ENCODE measurements at regions not wholly inside any gene's neighbourhood (a gene's known extent, or its start where the extent isn't known, plus 50 kb on each side); places are given as distances from the start of the nearest gene placed in this dataset.
A peak's percentile ranks its signal among the peaks of the same experiment; 100 is the strongest.

DNA sequence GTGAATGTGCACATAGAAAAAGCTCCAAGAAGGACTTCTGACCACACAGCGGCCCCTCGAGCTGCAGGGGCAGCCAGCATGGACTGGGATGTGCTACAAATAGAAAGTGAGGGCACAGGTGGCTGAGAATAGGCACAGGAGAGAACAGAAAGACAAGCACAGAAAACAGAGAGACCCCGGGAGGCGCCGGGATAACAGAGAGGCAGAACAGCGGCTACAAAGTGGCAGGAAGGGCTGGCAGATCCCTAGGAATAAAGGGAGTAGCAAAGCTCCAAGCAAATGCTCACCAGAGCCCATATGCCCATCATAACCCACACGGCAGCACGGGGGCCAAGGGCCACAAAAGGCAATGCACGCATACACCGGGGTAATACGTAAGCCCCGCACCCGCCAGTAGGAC is 201.7 kb upstream of the NSMCE3 start:
- peak; percentile 10 for ATAC-seq
- DNase-seq, result no peak
- intact Hi-C loops (cut with DNase I, micrococcal nuclease), result no loop called here

DNA sequence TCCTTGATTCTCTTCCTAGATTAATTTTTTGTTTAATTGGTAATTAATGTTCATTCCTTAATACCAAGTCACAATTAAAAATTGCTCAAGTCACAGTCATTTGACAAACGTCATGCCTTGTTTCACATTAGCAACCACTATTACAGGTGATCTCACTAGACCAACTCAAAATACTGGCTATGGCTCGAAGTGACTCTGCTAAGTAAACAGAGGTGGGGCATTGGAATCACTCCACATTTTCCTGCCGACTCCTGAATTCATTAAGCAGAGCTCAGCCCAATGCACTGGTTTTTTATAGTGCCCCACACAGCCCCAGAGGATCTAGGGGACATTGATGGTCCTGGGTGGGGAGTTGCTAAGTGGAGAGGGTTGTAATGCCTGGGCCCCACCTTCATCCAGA is 201.2 kb upstream of the NSMCE3 start:
- DNase-seq (peak; percentile 29 to 38), ATAC-seq (peak; percentile 93)
- intact Hi-C loops (cut with DNase I, micrococcal nuclease), result no loop called here

- DNase-seq (peak in 1 of 2 donors; percentile 18), ATAC-seq (peak; percentile 26)
- intact Hi-C loops (cut with DNase I, micrococcal nuclease), result no loop called here
These were observed 200.7 kb upstream of the NSMCE3 start for GRCh38 chr15:29470311-29470710.

- ATAC-seq, result no peak
These were observed 199.3 kb upstream of the NSMCE3 start for GRCh38 chr15:29468899-29469298.

DNA sequence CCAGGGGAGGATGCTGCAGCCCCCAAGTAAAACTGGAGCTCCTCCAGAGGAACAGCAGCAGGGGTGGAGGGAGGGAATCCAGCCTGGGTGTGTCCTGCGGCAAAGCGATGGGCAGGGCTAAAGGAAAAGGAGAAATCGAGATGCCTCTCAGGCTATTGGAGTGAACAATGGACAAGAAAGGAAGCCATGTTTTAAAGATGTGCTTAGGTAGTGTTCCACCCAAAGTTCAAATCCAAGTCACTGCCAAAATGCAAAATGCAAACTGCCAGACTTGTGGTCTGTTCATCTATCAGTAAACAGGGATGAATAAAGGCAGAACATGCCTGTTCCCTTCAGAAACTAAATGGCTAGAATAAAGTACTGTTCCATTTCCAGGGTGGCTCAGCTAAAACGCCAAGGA is 197.5 kb upstream of the NSMCE3 start:
- no peak for DNase-seq
- no peak for ATAC-seq
- intact Hi-C loops (cut with DNase I, micrococcal nuclease), result no loop called here

More at GRCh38 chr15:29468899-29469298, 199.3 kb upstream of the NSMCE3 start:
- no peak for DNase-seq
- intact Hi-C loops (cut with DNase I, micrococcal nuclease), result no loop called here

- intact Hi-C loops (cut with DNase I, micrococcal nuclease), result no loop called here
- no peak for DNase-seq
- ATAC-seq, result no peak
These were observed 196.7 kb upstream of the NSMCE3 start for GRCh38 chr15:29466292-29466691.

DNA sequence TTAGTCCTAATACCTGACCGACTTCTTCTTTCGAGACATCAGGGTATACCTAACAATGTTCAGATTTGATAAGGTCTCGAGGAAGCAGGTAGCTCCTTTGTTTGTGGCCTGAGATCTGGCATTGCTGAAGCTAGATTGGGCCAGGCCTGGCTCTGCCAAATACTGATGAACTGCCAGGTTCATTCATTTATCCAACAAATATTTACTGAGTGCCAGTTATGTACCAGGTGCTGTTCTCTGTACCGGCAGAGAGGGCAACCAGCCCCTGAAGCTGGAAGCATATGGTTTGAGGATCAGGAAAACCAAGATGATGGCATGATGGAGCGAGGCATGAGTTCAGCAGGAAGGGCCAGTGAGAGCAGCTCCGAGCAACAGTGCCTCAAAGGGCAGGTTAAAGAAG is 196.2 kb upstream of the NSMCE3 start:
- intact Hi-C loops (cut with DNase I, micrococcal nuclease), result no loop called here
- ATAC-seq, result no peak
- no peak for DNase-seq

DNA sequence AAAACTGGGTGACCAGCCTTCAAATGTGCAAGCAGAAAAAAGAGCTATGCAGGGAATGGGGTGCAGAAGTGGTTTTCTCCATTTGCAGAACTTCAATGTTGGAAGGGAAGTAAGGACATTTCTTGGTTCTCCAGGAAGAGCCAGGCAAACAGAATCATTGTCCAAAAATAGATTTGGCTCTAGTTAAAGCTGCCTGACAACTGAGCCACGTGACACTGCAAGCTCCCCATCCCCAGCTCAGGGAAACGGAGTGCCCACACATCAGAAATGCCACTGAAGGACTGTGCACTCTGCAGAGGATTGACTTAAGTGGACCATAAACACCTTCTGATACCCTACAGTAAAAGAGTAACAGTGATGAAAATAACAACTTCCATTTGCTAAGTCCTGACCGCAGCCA is 195.6 kb upstream of the NSMCE3 start:
- ATAC-seq, result no peak
- DNase-seq, result no peak
- intact Hi-C loops (cut with DNase I, micrococcal nuclease), result no loop called here

DNA sequence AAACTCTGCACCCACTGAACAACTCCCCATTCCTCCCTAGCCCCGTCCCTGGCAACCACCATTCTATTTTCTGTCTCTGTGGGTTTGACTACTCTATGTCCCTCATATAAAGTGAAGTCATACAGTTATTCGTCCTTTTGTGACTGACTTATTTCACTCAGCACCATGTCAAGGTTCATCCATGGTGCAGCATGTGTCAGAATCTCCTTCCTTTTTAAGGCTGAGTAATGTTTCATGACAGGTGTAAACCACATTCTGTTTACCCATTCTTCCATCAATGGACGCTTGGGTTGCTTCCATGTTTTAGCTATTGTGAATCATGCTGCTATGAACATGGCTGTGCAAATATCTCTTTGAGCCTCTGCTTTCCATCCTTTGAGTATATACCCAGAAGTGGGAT is 192.3 kb upstream of the NSMCE3 start:
- ATAC-seq, result no peak
- intact Hi-C loops (cut with DNase I, micrococcal nuclease), result no loop called here
- no peak for DNase-seq

- ATAC-seq, result no peak
- intact Hi-C loops (cut with DNase I, micrococcal nuclease), result no loop called here
- DNase-seq, result no peak
These were observed 188.7 kb upstream of the NSMCE3 start for GRCh38 chr15:29458361-29458760.

DNA sequence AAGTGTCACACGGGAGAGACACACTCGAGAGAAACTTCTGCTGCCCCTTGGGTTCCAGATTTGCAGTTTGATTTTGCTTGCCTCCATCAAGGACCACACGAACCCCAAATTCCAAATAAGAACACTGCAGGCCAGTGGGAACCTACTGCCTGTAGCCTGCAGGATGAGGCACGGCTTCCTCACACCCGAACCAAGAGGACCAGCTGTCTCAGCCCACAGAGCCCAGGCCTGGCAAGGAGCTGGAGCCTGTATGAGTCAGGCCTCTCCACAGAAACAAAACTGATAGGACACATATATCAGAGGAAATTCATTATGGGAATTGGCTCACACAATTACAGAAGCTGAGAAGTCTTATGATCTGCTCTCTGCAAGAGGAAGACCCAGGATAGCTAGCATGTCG is 188.1 kb upstream of the NSMCE3 start:
- DNase-seq (no peak), ATAC-seq (no peak)
- intact Hi-C loops (cut with DNase I, micrococcal nuclease), result no loop called here

- ATAC-seq (no peak), DNase-seq (no peak)
- intact Hi-C loops (cut with DNase I, micrococcal nuclease), result no loop called here
These were observed 187.3 kb upstream of the NSMCE3 start for GRCh38 chr15:29456964-29457363.

- intact Hi-C loops (cut with DNase I, micrococcal nuclease), result no loop called here
- DNase-seq, result no peak
- ATAC-seq, result no peak
These were observed 186.6 kb upstream of the NSMCE3 start for GRCh38 chr15:29456255-29456654.

- intact Hi-C loops (cut with DNase I, micrococcal nuclease), result no loop called here
- DNase-seq (no peak), ATAC-seq (no peak)
These were observed 185.9 kb upstream of the NSMCE3 start for GRCh38 chr15:29455530-29455929.

- ATAC-seq (no peak), DNase-seq (no peak)
- intact Hi-C loops (cut with DNase I, micrococcal nuclease), result no loop called here
These were observed 185.4 kb upstream of the NSMCE3 start for GRCh38 chr15:29455055-29455454.

DNA sequence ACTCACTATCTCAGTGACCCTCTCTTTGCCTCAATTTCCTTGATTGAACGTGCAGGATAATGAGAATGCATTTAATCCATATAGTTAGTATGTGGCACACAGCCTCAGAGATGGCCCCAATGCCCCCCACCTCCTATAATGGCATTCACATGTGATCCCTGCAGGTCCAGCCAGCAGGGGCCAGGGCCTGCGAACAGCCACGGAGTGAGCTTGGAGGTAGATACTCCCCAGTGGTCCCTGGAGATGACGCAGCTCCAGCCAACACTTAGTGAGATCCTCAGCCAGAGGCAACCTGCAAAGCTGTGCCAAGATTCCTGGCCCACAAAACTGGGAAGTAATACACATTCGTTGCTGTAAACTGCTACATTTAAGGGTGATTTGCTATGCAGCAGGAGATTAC is 184.9 kb upstream of the NSMCE3 start:
- no peak for DNase-seq
- intact Hi-C loops (cut with DNase I, micrococcal nuclease), result no loop called here
- ATAC-seq, result no peak

DNA sequence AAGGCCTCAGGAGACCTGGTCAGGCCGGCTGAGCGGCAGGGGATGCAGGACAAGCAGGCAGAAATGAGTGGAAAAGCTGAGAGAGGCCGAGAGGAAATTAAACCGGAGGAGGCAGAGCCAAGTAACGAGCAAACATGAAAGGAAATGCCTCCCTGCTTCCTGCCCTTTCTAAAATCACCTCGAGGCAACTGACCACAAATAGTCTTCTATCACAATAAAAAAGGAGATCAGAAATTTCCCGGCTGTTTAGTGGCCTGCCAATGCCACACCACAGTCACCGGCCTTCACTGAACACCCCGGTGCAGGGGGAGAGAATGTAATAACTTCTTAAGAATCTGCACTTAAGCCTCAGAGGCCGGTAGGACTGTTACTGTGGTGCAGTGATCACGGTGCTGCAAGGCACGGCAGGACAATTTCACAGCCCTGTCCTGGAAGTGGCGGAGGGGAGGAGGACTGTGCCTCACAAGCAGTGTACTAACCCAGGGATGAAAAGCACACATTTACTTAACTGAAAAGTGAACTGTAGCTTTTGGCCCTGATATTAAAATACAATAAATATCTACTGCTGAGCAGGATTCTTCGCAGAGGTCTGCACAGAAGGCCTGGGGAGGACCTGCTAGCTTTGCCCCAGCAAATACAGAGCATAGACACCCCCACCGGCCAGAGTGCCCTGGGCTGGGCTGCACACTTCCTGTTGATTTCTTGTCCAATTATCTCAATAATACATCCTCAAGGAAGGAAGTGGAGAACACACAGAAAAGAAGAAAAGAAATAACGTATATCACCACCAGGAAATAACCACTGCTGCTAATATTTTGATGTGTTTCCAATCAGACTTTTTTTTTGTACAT is 183.5 kb upstream of the NSMCE3 start:
- no peak for DNase-seq
- ATAC-seq, result no peak
- intact Hi-C loops (cut with DNase I, micrococcal nuclease), result no loop called here

DNA sequence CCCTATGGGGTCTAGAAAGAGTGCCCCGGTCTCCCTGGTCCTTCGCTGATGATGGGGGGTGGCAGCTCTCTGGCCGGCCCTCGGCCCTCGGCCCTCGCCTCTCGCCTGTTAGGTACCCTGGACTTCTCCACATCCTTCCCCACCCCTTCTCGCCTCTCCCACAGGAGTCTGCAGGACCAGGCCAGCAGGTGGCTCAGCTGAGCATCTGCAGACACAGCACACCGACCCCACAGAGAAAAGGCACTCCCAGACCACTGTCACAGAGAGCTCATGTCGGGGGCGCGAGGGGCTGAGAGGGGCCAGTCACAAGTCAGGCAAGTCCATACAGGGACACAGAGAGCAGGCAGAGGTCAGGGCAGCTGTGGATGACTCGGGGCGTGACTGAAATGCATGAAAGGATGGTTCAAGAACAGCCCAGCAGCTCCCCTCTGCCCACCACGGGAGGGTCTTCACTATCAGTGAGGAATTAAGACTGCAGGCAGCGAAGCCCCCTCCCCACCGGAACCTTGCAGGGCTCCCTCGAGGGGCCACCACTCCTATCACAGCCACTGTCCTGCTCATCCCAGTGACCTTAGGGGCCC is 181.7 kb upstream of the NSMCE3 start:
- DNase-seq (no peak), ATAC-seq (no peak)
- intact Hi-C loops (cut with DNase I, micrococcal nuclease), result no loop called here

GRCh38 chr15:29449136-29449535 is 179.5 kb upstream of the NSMCE3 start:
- no peak for ATAC-seq
- DNase-seq, result no peak
- intact Hi-C loops (cut with DNase I, micrococcal nuclease), result no loop called here

GRCh38 chr15:29448320-29448719 is 178.7 kb upstream of the NSMCE3 start:
- intact Hi-C loops (cut with DNase I, micrococcal nuclease), result no loop called here
- ATAC-seq (no peak), DNase-seq (no peak)

DNA sequence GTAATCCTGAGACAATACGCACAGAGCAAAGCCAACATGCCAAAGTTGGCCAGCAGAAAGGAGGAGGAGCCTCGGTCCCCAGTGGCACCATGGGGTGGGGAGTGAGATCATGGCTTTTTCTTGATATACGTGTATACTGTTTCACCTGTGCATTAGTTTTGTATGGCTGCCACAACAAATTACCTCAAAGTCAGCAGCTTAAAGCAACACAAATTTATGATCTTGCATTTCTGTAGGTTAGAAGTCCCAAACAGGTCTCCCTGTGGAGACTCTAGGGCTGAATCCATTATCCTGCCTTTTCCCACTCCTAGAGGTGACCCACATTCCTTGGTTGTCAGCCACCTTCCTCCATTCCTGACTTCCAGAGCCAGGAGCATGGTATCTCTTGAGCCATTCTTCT is 176.9 kb upstream of the NSMCE3 start:
- intact Hi-C loops (cut with DNase I, micrococcal nuclease), result no loop called here
- ATAC-seq (no peak), DNase-seq (no peak)

Data from left colon (tissue), 2 donors.